ENCODE measurements at regions not wholly inside any gene's neighbourhood (a gene's known extent, or its start where the extent isn't known, plus 50 kb on each side); places are given as distances from the start of the nearest gene placed in this dataset.

DNA sequence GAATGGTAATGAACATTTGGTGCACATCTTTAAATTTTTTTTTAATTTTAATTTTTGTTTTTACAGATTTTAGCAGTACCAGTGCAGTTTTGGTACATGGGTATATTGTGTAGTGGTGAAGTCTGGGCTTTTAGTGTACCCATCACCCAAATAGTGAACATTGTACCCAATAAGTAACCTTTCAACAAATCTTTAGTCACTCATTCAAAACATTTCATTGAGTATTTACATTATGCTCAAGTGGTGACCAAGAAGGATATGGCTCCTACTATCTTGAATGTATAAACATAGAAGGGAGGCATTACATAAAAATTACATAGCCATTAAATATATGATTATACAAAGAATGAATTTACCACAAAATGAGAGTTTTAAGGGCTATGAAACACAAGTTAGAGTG, 223.3 kb downstream of the SPRY1 start:
- Histone ChIP-seq H3K79me1 (ENCODE audit: low read depth, low read length) (no peaks in the 10 kb centered on the region), H4K8ac (ENCODE audit: low read depth, low read length) (no peak overlapping the region), H4K91ac (ENCODE audit: low read depth, low read length, poor library complexity) (no peak overlapping the region), H3K4ac (ENCODE audit: low read length) (no peak overlapping the region), H2AK5ac (ENCODE audit: low read depth, low read length) (no peak overlapping the region), H3K4me2 (ENCODE audit: insufficient read depth, low read length, poor library complexity, severe bottlenecking) (no peak overlapping the region), H2BK5ac (ENCODE audit: low read length) (no peak overlapping the region), H2AFZ (ENCODE audit: low read length) (no peak overlapping the region), H2BK120ac (ENCODE audit: low read depth, low read length) (no peak overlapping the region), H2BK15ac (ENCODE audit: low read length) (no peak overlapping the region), H3K36me3 (replicated peaks in 1 of 2; ENCODE audit: control insufficient read depth in 2 of 2, insufficient read depth in 2 of 2, low read length in 2 of 2) (no peaks in the 10 kb centered on the region), H3K4me3 (ENCODE audit: low read length in 2 of 2) (no peak overlapping the region), H3K14ac (ENCODE audit: low read length) (no peak overlapping the region), H2BK12ac (ENCODE audit: low read length) (no peak overlapping the region), H3K23ac (ENCODE audit: low read depth, low read length, poor library complexity) (no peak overlapping the region), H3K4me1 (ENCODE audit: control insufficient read depth in 2 of 2, insufficient read depth in 1 of 2, low read depth in 1 of 2, low read length in 2 of 2) (peaks cover 6 to 25% of the 10 kb centered on the region in 2 donors), H3K9ac (ENCODE audit: low read depth, low read length, poor library complexity) (no peak overlapping the region), H3K27me3 (ENCODE audit: control insufficient read depth in 3 of 3, insufficient read depth in 3 of 3, low read depth in 1 of 3, low read length in 3 of 3) (peaks cover 0 to 2% (median 0%) of the 10 kb centered on the region in 3 experiments), H3K18ac (ENCODE audit: low read length) (no peak overlapping the region), H3K9me3 (replicated peaks in 1 of 2; ENCODE audit: control insufficient read depth in 2 of 2, insufficient read depth in 1 of 2, low read depth in 1 of 2, low read length in 2 of 2) (peaks cover 0 to 6% of the 10 kb centered on the region in 2 donors), H3K27ac (replicated peaks; ENCODE audit: low read length) (no peak overlapping the region)
- DNase-seq (ENCODE audit: low spot score) = no peak

DNA sequence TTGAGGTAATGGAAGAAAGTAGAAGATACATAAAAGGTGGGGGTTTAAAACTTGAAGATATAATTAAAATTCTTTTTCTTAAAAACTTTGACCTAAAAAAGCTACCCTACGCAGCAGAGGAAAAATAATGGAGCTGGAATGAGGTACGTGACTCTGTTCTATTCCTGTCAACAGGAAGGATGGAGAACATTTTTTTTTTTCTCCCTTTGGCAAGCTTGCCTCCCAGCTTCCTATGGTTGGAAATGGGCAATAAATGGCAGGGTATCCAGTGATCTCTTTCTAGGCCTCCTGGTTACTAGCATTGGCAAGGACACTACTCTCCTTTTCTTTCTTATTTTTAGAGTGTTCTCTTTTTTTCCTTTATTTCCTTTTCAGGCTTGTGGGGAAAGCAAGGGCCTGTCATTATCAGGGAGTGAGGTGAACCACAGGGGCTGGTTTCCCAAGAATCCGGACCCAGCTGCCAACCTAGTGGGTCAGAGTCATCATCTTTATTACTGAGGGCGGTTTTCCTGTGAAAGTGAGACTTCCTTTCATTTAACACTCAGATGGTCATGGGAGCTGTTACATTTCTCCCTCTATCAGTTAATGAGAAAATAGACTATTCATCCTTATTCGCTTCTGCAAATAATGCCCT, 224.6 kb downstream of the SPRY1 start:
- Histone ChIP-seq H3K36me3 (replicated peaks in 1 of 2; ENCODE audit: control insufficient read depth in 2 of 2, insufficient read depth in 2 of 2, low read length in 2 of 2) (no peaks in the 10 kb centered on the region), H3K9ac (ENCODE audit: low read depth, low read length, poor library complexity) (no peak overlapping the region), H3K4me3 (ENCODE audit: low read length in 2 of 2) (no peak overlapping the region), H4K8ac (ENCODE audit: low read depth, low read length) (no peak overlapping the region), H3K4ac (ENCODE audit: low read length) (no peak overlapping the region), H3K27ac (replicated peaks; ENCODE audit: low read length) (no peak overlapping the region), H3K4me1 (ENCODE audit: control insufficient read depth in 2 of 2, insufficient read depth in 1 of 2, low read depth in 1 of 2, low read length in 2 of 2) (peaks cover 6 to 14% of the 10 kb centered on the region in 2 donors), H3K4me2 (ENCODE audit: insufficient read depth, low read length, poor library complexity, severe bottlenecking) (no peak overlapping the region), H3K27me3 (ENCODE audit: control insufficient read depth in 3 of 3, insufficient read depth in 3 of 3, low read depth in 1 of 3, low read length in 3 of 3) (peaks cover 0 to 2% (median 0%) of the 10 kb centered on the region in 3 experiments), H2BK5ac (ENCODE audit: low read length) (no peak overlapping the region), H2BK12ac (ENCODE audit: low read length) (no peak overlapping the region), H4K91ac (ENCODE audit: low read depth, low read length, poor library complexity) (no peak overlapping the region), H3K14ac (ENCODE audit: low read length) (no peak overlapping the region), H3K9me3 (replicated peaks in 1 of 2; ENCODE audit: control insufficient read depth in 2 of 2, insufficient read depth in 1 of 2, low read depth in 1 of 2, low read length in 2 of 2) (peaks cover 0 to 11% of the 10 kb centered on the region in 2 donors), H3K18ac (ENCODE audit: low read length) (no peak overlapping the region), H3K79me1 (ENCODE audit: low read depth, low read length) (no peaks in the 10 kb centered on the region), H2BK120ac (ENCODE audit: low read depth, low read length) (no peak overlapping the region), H2AK5ac (ENCODE audit: low read depth, low read length) (no peak overlapping the region), H2BK15ac (ENCODE audit: low read length) (no peak overlapping the region), H2AFZ (ENCODE audit: low read length) (no peak overlapping the region), H3K23ac (ENCODE audit: low read depth, low read length, poor library complexity) (no peak overlapping the region)
- DNase-seq (ENCODE audit: low spot score) = no peak
- WGBS, 2 donors (ENCODE audit: extremely low coverage in 2 of 2, insufficient read length in 2 of 2, insufficient replicate concordance in 1 of 2) = no CpG with 5 or more reads among the region's 5 CpGs

DNA sequence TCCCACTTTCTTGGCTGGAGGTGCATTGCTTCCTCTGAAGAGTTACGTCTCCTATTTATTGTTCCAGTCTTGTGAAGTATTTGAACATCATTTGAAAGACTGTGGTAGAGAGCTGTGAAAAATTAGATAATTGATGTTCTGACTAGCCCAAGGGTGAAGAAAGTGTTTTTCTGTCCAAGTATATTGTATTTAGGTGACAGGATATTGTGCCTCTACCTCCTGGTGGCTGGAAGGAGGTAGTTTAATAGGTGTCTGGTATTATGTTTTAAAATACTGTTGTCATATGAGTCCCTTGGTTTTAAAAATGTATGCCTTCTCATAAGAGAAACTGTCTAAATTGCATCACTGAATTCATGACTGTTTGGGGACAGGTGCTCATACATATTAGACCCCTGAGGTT, 226.0 kb downstream of the SPRY1 start:
- Histone ChIP-seq H3K9ac (ENCODE audit: low read depth, low read length, poor library complexity) (no peak overlapping the region), H3K4me1 (ENCODE audit: control insufficient read depth in 2 of 2, insufficient read depth in 1 of 2, low read depth in 1 of 2, low read length in 2 of 2) (peaks cover 2 to 4% of the 10 kb centered on the region in 2 donors), H4K91ac (ENCODE audit: low read depth, low read length, poor library complexity) (no peak overlapping the region), H2BK5ac (ENCODE audit: low read length) (no peak overlapping the region), H3K4me2 (ENCODE audit: insufficient read depth, low read length, poor library complexity, severe bottlenecking) (no peak overlapping the region), H3K36me3 (replicated peaks in 1 of 2; ENCODE audit: control insufficient read depth in 2 of 2, insufficient read depth in 2 of 2, low read length in 2 of 2) (no peaks in the 10 kb centered on the region), H2BK15ac (ENCODE audit: low read length) (no peak overlapping the region), H3K79me1 (ENCODE audit: low read depth, low read length) (no peaks in the 10 kb centered on the region), H3K14ac (ENCODE audit: low read length) (no peak overlapping the region), H2BK12ac (ENCODE audit: low read length) (no peak overlapping the region), H2AFZ (ENCODE audit: low read length) (no peak overlapping the region), H3K27me3 (ENCODE audit: control insufficient read depth in 3 of 3, insufficient read depth in 3 of 3, low read depth in 1 of 3, low read length in 3 of 3) (peaks cover 0 to 2% (median 0%) of the 10 kb centered on the region in 3 experiments), H4K8ac (ENCODE audit: low read depth, low read length) (no peak overlapping the region), H2AK5ac (ENCODE audit: low read depth, low read length) (no peak overlapping the region), H3K4ac (ENCODE audit: low read length) (no peak overlapping the region), H3K18ac (ENCODE audit: low read length) (no peak overlapping the region), H2BK120ac (ENCODE audit: low read depth, low read length) (no peak overlapping the region), H3K4me3 (ENCODE audit: low read length in 2 of 2) (no peak overlapping the region), H3K27ac (replicated peaks; ENCODE audit: low read length) (no peak overlapping the region), H3K23ac (ENCODE audit: low read depth, low read length, poor library complexity) (no peak overlapping the region), H3K9me3 (replicated peaks in 1 of 2; ENCODE audit: control insufficient read depth in 2 of 2, insufficient read depth in 1 of 2, low read depth in 1 of 2, low read length in 2 of 2) (peaks cover 0 to 17% of the 10 kb centered on the region in 2 donors)
- WGBS, 2 donors (ENCODE audit: extremely low coverage in 2 of 2, insufficient read length in 2 of 2, insufficient replicate concordance in 1 of 2) = no CpG with 5 or more reads among the region's 1 CpG
- no peak for DNase-seq (ENCODE audit: low spot score)

DNA sequence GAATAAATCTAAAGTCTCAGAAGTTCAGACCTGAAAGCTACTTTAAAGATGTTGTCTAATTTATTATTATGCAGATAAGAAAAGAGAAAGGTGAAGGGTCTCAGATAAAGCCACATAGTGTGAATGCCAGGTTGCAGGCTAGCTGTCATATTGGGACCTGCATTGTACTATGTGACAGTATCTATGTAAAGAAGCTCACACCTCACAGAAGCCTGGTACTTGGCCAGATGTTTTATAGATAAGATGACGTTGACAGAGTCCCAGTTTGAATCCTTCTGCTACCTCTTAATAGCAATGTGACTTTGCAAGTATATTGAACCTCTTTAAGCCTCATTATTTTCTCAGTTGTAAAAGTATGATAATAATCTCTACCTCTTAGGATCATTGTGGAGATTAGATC, 227.0 kb downstream of the SPRY1 start:
- peaks cover 0 to 13% of the 10 kb centered on the region in 2 donors for H3K9me3 ChIP-seq (replicated peaks in 1 of 2; ENCODE audit: control insufficient read depth in 2 of 2, insufficient read depth in 1 of 2, low read depth in 1 of 2, low read length in 2 of 2)
- no peaks in the 10 kb centered on the region for H3K79me1 ChIP-seq (ENCODE audit: low read depth, low read length)
- H3K4ac ChIP-seq (ENCODE audit: low read length) = no peak overlapping the region
- no peaks in the 10 kb centered on the region for H3K36me3 ChIP-seq (replicated peaks in 1 of 2; ENCODE audit: control insufficient read depth in 2 of 2, insufficient read depth in 2 of 2, low read length in 2 of 2)
- no peak overlapping the region for H3K27ac ChIP-seq (replicated peaks; ENCODE audit: low read length)
- H2BK5ac ChIP-seq (ENCODE audit: low read length) = no peak overlapping the region
- DNase-seq (ENCODE audit: low spot score) = no peak
- no peak overlapping the region for H2BK120ac ChIP-seq (ENCODE audit: low read depth, low read length)
- no peak overlapping the region for H4K8ac ChIP-seq (ENCODE audit: low read depth, low read length)
- WGBS, 2 donors (ENCODE audit: extremely low coverage in 2 of 2, insufficient read length in 2 of 2, insufficient replicate concordance in 1 of 2) = no CpG with 5 or more reads among the region's 1 CpG
- no peak overlapping the region for H3K9ac ChIP-seq (ENCODE audit: low read depth, low read length, poor library complexity)
- no peak overlapping the region for H4K91ac ChIP-seq (ENCODE audit: low read depth, low read length, poor library complexity)
- no peak overlapping the region for H3K14ac ChIP-seq (ENCODE audit: low read length)
- H3K4me3 ChIP-seq (ENCODE audit: low read length in 2 of 2) = no peak overlapping the region
- H3K23ac ChIP-seq (ENCODE audit: low read depth, low read length, poor library complexity) = no peak overlapping the region
- peaks cover 0 to 2% (median 0%) of the 10 kb centered on the region in 3 experiments for H3K27me3 ChIP-seq (ENCODE audit: control insufficient read depth in 3 of 3, insufficient read depth in 3 of 3, low read depth in 1 of 3, low read length in 3 of 3)
- no peak overlapping the region for H2BK12ac ChIP-seq (ENCODE audit: low read length)
- H3K4me2 ChIP-seq (ENCODE audit: insufficient read depth, low read length, poor library complexity, severe bottlenecking) = no peak overlapping the region
- no peak overlapping the region for H2AK5ac ChIP-seq (ENCODE audit: low read depth, low read length)
- no peak overlapping the region for H2AFZ ChIP-seq (ENCODE audit: low read length)
- no peak overlapping the region for H2BK15ac ChIP-seq (ENCODE audit: low read length)
- no peak overlapping the region for H3K18ac ChIP-seq (ENCODE audit: low read length)
- peaks cover 0 to 2% of the 10 kb centered on the region in 2 donors for H3K4me1 ChIP-seq (ENCODE audit: control insufficient read depth in 2 of 2, insufficient read depth in 1 of 2, low read depth in 1 of 2, low read length in 2 of 2)
